ENCODE measurements at regions not wholly inside any gene's neighbourhood (a gene's known extent, or its start where the extent isn't known, plus 50 kb on each side); places are given as distances from the start of the nearest gene placed in this dataset.

DNA sequence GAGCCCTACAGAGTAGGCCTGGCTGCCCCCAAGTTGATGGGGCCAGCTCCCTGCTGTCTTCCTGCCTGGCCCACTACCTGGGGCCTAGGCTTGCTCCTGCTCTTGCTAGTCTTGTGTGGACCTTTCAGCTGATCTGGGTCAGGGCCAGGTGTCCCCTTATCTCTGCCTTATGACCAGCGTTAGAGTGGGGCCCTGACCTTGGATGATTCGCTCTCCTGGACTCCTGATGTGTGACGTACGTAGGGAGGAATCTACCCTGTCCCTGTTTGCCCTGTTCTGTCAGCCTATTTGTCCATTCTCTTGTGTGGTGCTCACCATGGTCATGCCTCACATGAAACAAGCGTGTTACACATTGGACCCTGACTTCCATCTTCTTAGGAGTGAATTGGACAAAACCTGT, 571.8 kb downstream of the QKI start:
- H3K4me1 ChIP-seq (replicated peaks), result no peaks in the 10 kb centered on the region
- intact Hi-C loops (cut with DNase I), result no loop called here
- 86% methylated on average over 4 of the region's 5 CpGs for WGBS
- no peaks in the 10 kb centered on the region for H3K36me3 ChIP-seq
- H3K27me3 ChIP-seq (replicated peaks; ENCODE audit: insufficient read depth), result no peaks in the 10 kb centered on the region
- DNase-seq (ENCODE audit: low spot score), result no peak
- no peak overlapping the region for H3K27ac ChIP-seq
- no peak for TF ChIP-seq CTCF (IDR thresholded peaks at IDR 0.05)
- TF ChIP-seq POLR2AphosphoS5 (IDR thresholded peaks at IDR 0.05), result no peak
- no peak for TF ChIP-seq POLR2A (IDR thresholded peaks at IDR 0.05)
- no peak overlapping the region for H3K4me3 ChIP-seq
- H3K9me3 ChIP-seq, result no peaks in the 10 kb centered on the region

GRCh38 chr6:163985710-163986109, 571.2 kb downstream of the QKI start:
- Histone ChIP-seq H3K36me3 (no peaks in the 10 kb centered on the region), H3K4me1 (replicated peaks) (no peaks in the 10 kb centered on the region), H3K27ac (no peak overlapping the region), H3K9me3 (no peaks in the 10 kb centered on the region), H3K4me3 (no peak overlapping the region), H3K27me3 (replicated peaks; ENCODE audit: insufficient read depth) (no peaks in the 10 kb centered on the region)
- DNase-seq (ENCODE audit: low spot score), result no peak
- WGBS, result 64% methylated on average over 11 of the region's 11 CpGs
- TF ChIP-seq CTCF (IDR thresholded peaks at IDR 0.05), result no peak
- TF ChIP-seq POLR2AphosphoS5 (IDR thresholded peaks at IDR 0.05), result peak; percentile 14
- intact Hi-C loops (cut with DNase I), result no loop called here

DNA sequence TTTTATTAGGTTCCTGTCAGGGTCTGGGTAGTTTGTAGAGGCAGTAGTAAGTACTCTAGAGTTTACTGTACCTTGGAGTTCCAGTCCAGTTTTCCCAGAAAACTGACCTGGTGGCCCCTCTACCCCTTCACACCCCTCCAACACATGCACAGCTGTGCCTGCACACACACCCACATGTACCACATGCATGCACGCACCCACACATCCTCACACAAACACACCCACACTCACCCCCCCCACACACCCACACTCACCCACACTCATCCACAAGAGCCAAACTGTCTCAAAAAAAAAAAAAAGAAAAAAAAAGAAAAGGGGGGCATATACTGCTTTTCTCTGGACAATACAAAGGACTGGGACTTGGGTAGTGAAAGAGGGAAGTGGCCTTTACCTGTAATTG, 570.5 kb downstream of the QKI start:
- no peaks in the 10 kb centered on the region for H3K36me3 ChIP-seq
- no peak overlapping the region for H3K27ac ChIP-seq
- no peak for TF ChIP-seq POLR2A (IDR thresholded peaks at IDR 0.05)
- no peak for TF ChIP-seq CTCF (IDR thresholded peaks at IDR 0.05)
- TF ChIP-seq POLR2AphosphoS5 (IDR thresholded peaks at IDR 0.05), result no peak
- DNase-seq (ENCODE audit: low spot score), result no peak
- intact Hi-C loops (cut with DNase I), result no loop called here
- no peaks in the 10 kb centered on the region for H3K27me3 ChIP-seq (replicated peaks; ENCODE audit: insufficient read depth)
- 93% methylated on average over 1 of the region's 1 CpG for WGBS
- H3K4me3 ChIP-seq, result no peak overlapping the region
- H3K9me3 ChIP-seq, result no peaks in the 10 kb centered on the region
- no peaks in the 10 kb centered on the region for H3K4me1 ChIP-seq (replicated peaks)

GRCh38 chr6:163984124-163984936, 569.8 kb downstream of the QKI start:
- no peaks in the 10 kb centered on the region for H3K4me1 ChIP-seq (replicated peaks)
- no peak overlapping the region for H3K4me3 ChIP-seq
- WGBS, result 74% methylated on average over 9 of the region's 9 CpGs
- H3K9me3 ChIP-seq, result no peaks in the 10 kb centered on the region
- no peak for TF ChIP-seq CTCF (IDR thresholded peaks at IDR 0.05)
- TF ChIP-seq POLR2A (IDR thresholded peaks at IDR 0.05), result no peak
- no peak for TF ChIP-seq POLR2AphosphoS5 (IDR thresholded peaks at IDR 0.05)
- H3K36me3 ChIP-seq, result no peaks in the 10 kb centered on the region
- intact Hi-C loops (cut with DNase I), result no loop called here
- no peak for DNase-seq (ENCODE audit: low spot score)
- no peak overlapping the region for H3K27ac ChIP-seq
- H3K27me3 ChIP-seq (replicated peaks; ENCODE audit: insufficient read depth), result no peaks in the 10 kb centered on the region

DNA sequence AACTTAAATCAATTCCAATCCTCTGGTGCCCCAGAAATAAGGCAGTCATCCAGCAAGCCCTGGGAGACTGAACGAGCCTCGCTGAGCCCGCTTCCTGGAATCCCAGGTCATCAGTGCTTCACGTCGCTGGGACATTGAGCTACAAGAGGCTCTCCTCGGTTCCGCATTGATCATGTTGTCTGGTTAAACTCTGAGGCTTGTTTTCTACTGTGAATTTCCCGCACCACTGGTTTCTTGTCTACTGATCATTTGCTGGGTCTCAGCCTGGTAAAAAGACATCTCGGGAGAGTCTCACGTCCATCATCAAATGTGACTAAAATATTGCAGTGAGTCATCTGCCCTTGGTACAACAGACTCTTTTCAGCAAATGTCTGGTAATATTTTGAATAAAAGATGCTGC, 569.2 kb downstream of the QKI start:
- H3K4me3 ChIP-seq, result no peak overlapping the region
- no peak for DNase-seq (ENCODE audit: low spot score)
- H3K9me3 ChIP-seq, result no peaks in the 10 kb centered on the region
- H3K36me3 ChIP-seq, result no peaks in the 10 kb centered on the region
- H3K27ac ChIP-seq, result no peak overlapping the region
- 81% methylated on average over 10 of the region's 10 CpGs for WGBS
- TF ChIP-seq CTCF (IDR thresholded peaks at IDR 0.05) (no peak), POLR2A (IDR thresholded peaks at IDR 0.05) (no peak), POLR2AphosphoS5 (IDR thresholded peaks at IDR 0.05) (no peak)
- intact Hi-C loops (cut with DNase I), result no loop called here
- H3K4me1 ChIP-seq (replicated peaks), result no peaks in the 10 kb centered on the region
- no peaks in the 10 kb centered on the region for H3K27me3 ChIP-seq (replicated peaks; ENCODE audit: insufficient read depth)
